Vagina (tissue), 2 donors: ENCODE measurements at regions not wholly inside any gene's neighbourhood (a gene's known extent, or its start where the extent isn't known, plus 50 kb on each side); places are given as distances from the start of the nearest gene placed in this dataset.

ENCODE experiments used
- DNase-seq, 2 donors: peaks; one replicate each; pipeline ENCODE4 v3.0.0-alpha.2; 2017; ENCODE audit errors: extremely low spot score in 2 of 2
- H3K27ac ChIP-seq: fragments of 200-600 bp; sonication (generic); one replicate; pipeline ENCODE4 v1.5.1; 2019
- H3K27me3 ChIP-seq: fragments of 200-600 bp; sonication (generic); one replicate; pipeline ENCODE4 v1.5.1; 2019
- H3K36me3 ChIP-seq, 2 donors: fragments of 200-600 bp; sonication (generic); one replicate each; pipeline ENCODE4 v1.5.1; 2017 to 2019
- H3K4me1 ChIP-seq: fragments of 200-600 bp; sonication (generic); one replicate; pipeline ENCODE4 v1.5.1; 2019
- H3K4me3 ChIP-seq, 2 donors: fragments of 200-600 bp; sonication (generic); 1 replicate in 1 of 2; 2 replicates in 1 of 2; pipeline ENCODE4 v1.5.1; 2016 to 2019
- H3K9me3 ChIP-seq: fragments of 200-600 bp; sonication (generic); one replicate; pipeline ENCODE4 v1.5.1; 2019
- CTCF ChIP-seq, 3 experiments: fragments of 450-650 bp in 2 of 3; fragments of 200-600 bp in 1 of 3; sonication (generic) in 1 of 3; IDR thresholded peaks; one replicate each; pipeline ENCODE4 v1.5.1; 2017 to 2019; ENCODE audit warnings: antibody characterized with exemption in 3 of 3, mild to moderate bottlenecking in 2 of 3, moderate library complexity in 2 of 3
- POLR2A ChIP-seq, 2 donors: fragments of 450-650 bp; IDR thresholded peaks; one replicate each; pipeline ENCODE4 v1.6.1; 2017; ENCODE audit warnings: antibody characterized with exemption in 2 of 2, mild to moderate bottlenecking in 2 of 2, moderate library complexity in 2 of 2
- POLR2AphosphoS5 ChIP-seq, 2 donors: sonication (generic); formaldehyde crosslinking; IDR thresholded peaks; one replicate each; pipeline ENCODE4 v1.9.0; 2017; ENCODE audit warnings: antibody characterized with exemption in 2 of 2, mild to moderate bottlenecking in 2 of 2, low read depth in 1 of 2; ENCODE audit not compliant: insufficient read depth in 1 of 2
- intact Hi-C: fragments of 100-400 bp; cut with DNase I; formaldehyde crosslinking; loops from one replicate; pipeline ENCODE4 v1.15.1; 2023

GRCh38 chr12:107336695-107337094, 243.3 kb upstream of the CRY1 start:
- TF ChIP-seq CTCF (IDR thresholded peaks at IDR 0.05), result no peak
- TF ChIP-seq POLR2A (IDR thresholded peaks at IDR 0.05), result no peak
- TF ChIP-seq POLR2AphosphoS5 (IDR thresholded peaks at IDR 0.05; ENCODE audit: insufficient read depth in 1 of 2, low read depth in 1 of 2), result no peak
- no peak overlapping the region for H3K27ac ChIP-seq
- H3K9me3 ChIP-seq, result no peaks in the 10 kb centered on the region
- intact Hi-C loops, result no loop called here
- no peaks in the 10 kb centered on the region for H3K4me1 ChIP-seq
- H3K36me3 ChIP-seq, result no peaks in the 10 kb centered on the region
- no peak for DNase-seq
- no peak overlapping the region for H3K4me3 ChIP-seq
- H3K27me3 ChIP-seq, result no peaks in the 10 kb centered on the region

GRCh38 chr12:107337346-107338095, 244.2 kb upstream of the CRY1 start:
- Histone ChIP-seq H3K27ac (no peak overlapping the region), H3K9me3 (no peaks in the 10 kb centered on the region), H3K4me1 (no peaks in the 10 kb centered on the region), H3K4me3 (no peak overlapping the region), H3K36me3 (no peaks in the 10 kb centered on the region), H3K27me3 (no peaks in the 10 kb centered on the region)
- TF ChIP-seq POLR2AphosphoS5 (IDR thresholded peaks at IDR 0.05; ENCODE audit: insufficient read depth in 1 of 2, low read depth in 1 of 2), result no peak
- no peak for TF ChIP-seq CTCF (IDR thresholded peaks at IDR 0.05)
- TF ChIP-seq POLR2A (IDR thresholded peaks at IDR 0.05), result no peak
- DNase-seq, result no peak
- intact Hi-C loops, result no loop called here

- H3K4me3 ChIP-seq, result no peak overlapping the region
- no peaks in the 10 kb centered on the region for H3K27me3 ChIP-seq
- H3K4me1 ChIP-seq, result no peaks in the 10 kb centered on the region
- no peak for DNase-seq
- H3K27ac ChIP-seq, result no peak overlapping the region
- no peaks in the 10 kb centered on the region for H3K36me3 ChIP-seq
- intact Hi-C loops, result no loop called here
- H3K9me3 ChIP-seq, result no peaks in the 10 kb centered on the region
- no peak for TF ChIP-seq CTCF (IDR thresholded peaks at IDR 0.05)
Measured at GRCh38 chr12:107339487-107339886, 246.1 kb upstream of the CRY1 start.

- DNase-seq, result no peak
- no peak overlapping the region for H3K27ac ChIP-seq
- H3K27me3 ChIP-seq, result no peaks in the 10 kb centered on the region
- no peak overlapping the region for H3K4me3 ChIP-seq
- TF ChIP-seq CTCF (IDR thresholded peaks at IDR 0.05), result no peak
- TF ChIP-seq POLR2A (IDR thresholded peaks at IDR 0.05), result no peak
- no peak for TF ChIP-seq POLR2AphosphoS5 (IDR thresholded peaks at IDR 0.05; ENCODE audit: insufficient read depth in 1 of 2, low read depth in 1 of 2)
- no peaks in the 10 kb centered on the region for H3K9me3 ChIP-seq
- H3K4me1 ChIP-seq, result no peaks in the 10 kb centered on the region
- no peaks in the 10 kb centered on the region for H3K36me3 ChIP-seq
- intact Hi-C loops, result no loop called here
Measured at GRCh38 chr12:107339932-107340331, 246.6 kb upstream of the CRY1 start.

DNA sequence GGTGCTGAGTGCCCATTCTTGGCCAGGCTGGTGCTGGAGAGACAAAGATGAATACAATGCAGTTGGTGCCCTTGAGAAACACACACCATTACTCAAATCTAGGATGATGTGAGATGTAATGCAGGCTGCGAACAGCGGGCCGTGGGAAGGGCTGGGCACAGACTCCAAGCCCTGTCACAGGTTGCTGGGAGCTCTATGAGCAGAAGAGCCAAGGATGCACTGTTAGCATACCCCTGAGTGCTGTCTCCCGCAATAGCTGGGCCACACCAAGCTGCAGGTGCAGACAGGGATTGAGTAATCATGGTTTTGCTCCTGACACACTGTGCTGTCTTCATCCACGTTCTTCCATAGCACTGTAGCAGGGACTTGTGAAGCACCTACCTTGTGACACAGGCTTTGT, 247.5 kb upstream of the CRY1 start:
- Histone ChIP-seq H3K27me3 (no peaks in the 10 kb centered on the region), H3K4me1 (no peaks in the 10 kb centered on the region), H3K27ac (no peak overlapping the region), H3K36me3 (no peaks in the 10 kb centered on the region), H3K4me3 (no peak overlapping the region), H3K9me3 (no peaks in the 10 kb centered on the region)
- TF ChIP-seq POLR2A (IDR thresholded peaks at IDR 0.05), result no peak
- no peak for TF ChIP-seq POLR2AphosphoS5 (IDR thresholded peaks at IDR 0.05; ENCODE audit: insufficient read depth in 1 of 2, low read depth in 1 of 2)
- no peak for TF ChIP-seq CTCF (IDR thresholded peaks at IDR 0.05)
- intact Hi-C loops, result no loop called here
- DNase-seq, result no peak
